ENCODE measurements at regions not wholly inside any gene's neighbourhood (a gene's known extent, or its start where the extent isn't known, plus 50 kb on each side); places are given as distances from the start of the nearest gene placed in this dataset.

DNA sequence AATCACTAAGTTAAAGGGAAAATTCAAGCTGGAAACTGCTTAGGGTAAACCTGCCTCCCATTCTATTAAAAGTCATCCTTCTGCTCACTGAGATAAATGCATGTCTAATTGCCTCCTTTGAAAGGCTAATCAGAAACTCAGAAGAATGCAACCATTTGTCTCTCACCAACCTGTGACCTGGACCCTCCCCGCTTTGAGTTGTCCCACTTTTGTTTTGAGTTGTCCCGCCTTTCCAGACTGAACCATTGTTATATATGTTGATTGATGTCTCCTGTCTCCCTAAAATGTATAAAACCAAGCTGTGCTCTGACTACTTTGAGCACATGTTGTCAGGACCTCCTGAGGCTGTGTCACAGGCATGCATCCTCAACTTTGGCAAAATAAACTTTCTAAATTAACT, 378.4 kb downstream of the KIF20B start:
- TF ChIP-seq, protein P1, sequence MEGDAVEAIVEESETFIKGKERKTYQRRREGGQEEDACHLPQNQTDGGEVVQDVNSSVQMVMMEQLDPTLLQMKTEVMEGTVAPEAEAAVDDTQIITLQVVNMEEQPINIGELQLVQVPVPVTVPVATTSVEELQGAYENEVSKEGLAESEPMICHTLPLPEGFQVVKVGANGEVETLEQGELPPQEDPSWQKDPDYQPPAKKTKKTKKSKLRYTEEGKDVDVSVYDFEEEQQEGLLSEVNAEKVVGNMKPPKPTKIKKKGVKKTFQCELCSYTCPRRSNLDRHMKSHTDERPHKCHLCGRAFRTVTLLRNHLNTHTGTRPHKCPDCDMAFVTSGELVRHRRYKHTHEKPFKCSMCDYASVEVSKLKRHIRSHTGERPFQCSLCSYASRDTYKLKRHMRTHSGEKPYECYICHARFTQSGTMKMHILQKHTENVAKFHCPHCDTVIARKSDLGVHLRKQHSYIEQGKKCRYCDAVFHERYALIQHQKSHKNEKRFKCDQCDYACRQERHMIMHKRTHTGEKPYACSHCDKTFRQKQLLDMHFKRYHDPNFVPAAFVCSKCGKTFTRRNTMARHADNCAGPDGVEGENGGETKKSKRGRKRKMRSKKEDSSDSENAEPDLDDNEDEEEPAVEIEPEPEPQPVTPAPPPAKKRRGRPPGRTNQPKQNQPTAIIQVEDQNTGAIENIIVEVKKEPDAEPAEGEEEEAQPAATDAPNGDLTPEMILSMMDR (IDR thresholded peaks at IDR 0.05) = no peak
- TF ChIP-seq POLR2A (IDR thresholded peaks at IDR 0.05) = no peak

Measured in adrenal gland (tissue), 5 donors.